Left colon (tissue), 2 donors: ENCODE measurements at regions not wholly inside any gene's neighbourhood (a gene's known extent, or its start where the extent isn't known, plus 50 kb on each side); places are given as distances from the start of the nearest gene placed in this dataset.

Experiments
- ATAC-seq: fragments of 200-7000 bp; cut with Tn5 transposase; one replicate; pipeline ENCODE4 v1.9.1; 2020; ENCODE audit warnings: mild to moderate bottlenecking, moderate library complexity
- DNase-seq, 2 donors: peaks; one replicate each; pipeline ENCODE4 v3.0.0-alpha.2; 2020
- intact Hi-C, 2 donors: fragments of 100-400 bp; cut with DNase I in 1 of 2; cut with micrococcal nuclease in 1 of 2; formaldehyde crosslinking; loops; one replicate each; pipeline versions ENCODE4 v1.11.2 to v1.14.0; 2022; cut with DNase I, micrococcal nuclease
- donor health status: DM: no; HTN: no; CAD: no.
- donor health status: DM: yes; HTN: yes; CAD: no.

GRCh38 chr22:49568751-49569285 lies 258.9 kb downstream of the BRD1 start:
- ATAC-seq, result no peak
- no peak for DNase-seq
- intact Hi-C loops, result no loop called here

DNA sequence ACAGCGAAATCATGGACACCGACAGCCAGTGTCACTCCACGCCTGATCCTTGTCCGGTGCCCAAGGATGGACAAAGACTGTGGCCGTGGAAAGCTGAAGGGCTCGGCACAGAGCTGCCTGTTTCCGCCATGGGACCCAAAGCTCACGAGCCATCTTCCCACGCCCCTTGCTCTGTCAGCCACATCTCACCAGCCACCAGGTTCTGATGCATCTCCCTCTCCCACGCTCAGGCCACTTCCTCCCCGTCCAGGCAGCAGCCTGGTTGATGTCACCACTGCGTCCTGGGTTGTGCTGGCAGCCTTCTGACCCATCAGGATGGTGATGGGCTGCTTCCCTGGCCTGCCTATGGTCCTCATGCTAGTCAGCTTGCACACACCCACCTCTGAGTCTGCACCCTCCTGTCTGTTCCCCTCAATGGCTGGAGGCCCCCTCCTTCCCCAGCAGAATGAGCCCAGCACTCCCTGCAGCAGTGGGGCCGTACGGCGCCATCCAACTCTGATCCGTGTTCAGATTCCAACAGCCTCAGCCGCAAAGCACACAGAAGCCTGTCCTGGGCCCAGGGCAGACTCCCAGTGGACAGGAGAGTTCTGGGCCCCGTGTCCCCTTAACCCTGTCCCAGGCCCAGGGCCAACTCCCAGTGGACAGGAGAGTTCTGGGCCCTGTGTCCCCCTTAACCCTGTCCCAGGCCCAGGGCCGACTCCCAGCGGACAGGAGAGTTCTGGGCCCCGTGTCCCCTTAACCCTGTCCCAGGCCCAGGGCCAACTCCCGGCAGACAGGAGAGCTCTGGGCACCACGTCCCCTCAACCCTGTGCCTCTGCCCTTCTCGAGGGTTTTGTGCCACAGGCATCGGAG lies 259.5 kb downstream of the BRD1 start:
- intact Hi-C loops, result no loop called here
- DNase-seq (no peak), ATAC-seq (no peak)

GRCh38 chr22:49566693-49567092 lies 261.0 kb downstream of the BRD1 start:
- intact Hi-C loops, result no loop called here
- no peak for DNase-seq

DNA sequence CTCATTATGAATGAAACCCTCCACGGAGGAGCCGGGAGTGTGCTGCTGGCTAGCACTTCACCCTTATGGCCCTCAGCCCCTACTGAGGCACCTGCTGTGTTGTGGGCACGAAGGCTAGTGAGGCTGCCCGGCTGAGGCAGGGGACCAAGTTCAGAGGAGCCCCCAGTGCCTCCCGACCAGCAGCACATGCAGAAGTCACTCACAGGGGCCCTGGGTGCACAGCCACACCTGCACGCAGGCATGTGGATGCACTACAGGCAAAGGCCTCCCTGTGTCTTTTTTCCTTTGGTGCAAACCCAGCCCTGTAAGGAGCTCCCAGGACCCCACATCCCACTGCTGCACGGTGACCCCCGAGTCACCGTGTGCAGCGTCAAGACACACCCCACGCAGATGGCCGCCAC lies 261.5 kb downstream of the BRD1 start:
- no peak for ATAC-seq
- no peak for DNase-seq
- intact Hi-C loops, result no loop called here

More at GRCh38 chr22:49566693-49567092, 261.0 kb downstream of the BRD1 start:
- no peak for ATAC-seq

GRCh38 chr22:49565516-49565855 lies 262.2 kb downstream of the BRD1 start:
- DNase-seq, result no peak
- ATAC-seq, result no peak
- intact Hi-C loops, result no loop called here

- no peak for DNase-seq
- no peak for ATAC-seq
- intact Hi-C loops, result no loop called here
These were observed 262.8 kb downstream of the BRD1 start for GRCh38 chr22:49564666-49565515.

DNA sequence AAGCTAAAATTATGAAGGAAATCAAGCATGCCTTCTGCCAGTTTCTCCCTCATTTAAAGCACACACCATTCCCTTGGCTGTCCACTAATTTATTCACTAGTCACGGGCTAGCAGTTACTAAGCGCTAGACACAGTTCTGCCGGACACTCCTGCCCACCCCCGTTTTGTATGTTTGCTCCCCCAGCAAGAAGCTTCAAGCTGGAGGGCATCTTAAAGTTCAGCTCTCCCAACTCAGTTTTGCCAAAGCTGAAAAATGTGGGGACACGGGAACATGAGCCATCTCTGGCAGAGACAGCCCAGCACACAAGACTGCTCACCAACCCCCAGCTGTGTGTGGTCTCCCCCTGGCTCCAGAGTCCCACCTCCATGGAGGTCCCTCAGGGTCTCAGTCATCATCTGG lies 263.6 kb downstream of the BRD1 start:
- intact Hi-C loops, result no loop called here
- ATAC-seq, result no peak
- no peak for DNase-seq

- DNase-seq, result no peak
- intact Hi-C loops, result no loop called here
These were observed 264.9 kb downstream of the BRD1 start for GRCh38 chr22:49562685-49563249.

GRCh38 chr22:49561976-49562375 lies 265.7 kb downstream of the BRD1 start:
- no peak for ATAC-seq
- intact Hi-C loops, result no loop called here
- DNase-seq, result no peak

More at GRCh38 chr22:49562685-49563249, 264.9 kb downstream of the BRD1 start:
- no peak for ATAC-seq

- intact Hi-C loops, result no loop called here
- ATAC-seq, result no peak
- DNase-seq, result no peak
These were observed 266.3 kb downstream of the BRD1 start for GRCh38 chr22:49561338-49561737.

DNA sequence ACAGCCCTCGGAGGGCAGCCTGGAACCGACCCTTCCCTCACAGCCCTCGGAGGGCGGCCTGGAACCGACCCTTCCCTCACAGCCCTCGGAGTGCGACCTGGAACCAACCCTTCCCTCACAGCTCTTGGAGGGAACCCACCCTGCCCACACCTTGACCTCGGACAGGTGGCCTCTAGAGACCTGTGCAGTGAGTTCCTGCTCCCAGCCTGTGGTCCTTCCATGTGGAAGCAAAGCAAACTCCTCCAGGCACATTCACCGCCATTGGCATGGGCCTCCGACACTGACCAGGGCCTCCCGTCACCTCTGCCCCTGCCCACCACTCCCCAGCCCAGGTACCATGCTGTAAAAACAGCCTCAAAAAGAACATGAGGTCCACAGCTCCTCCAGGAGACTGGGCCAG lies 272.1 kb downstream of the BRD1 start:
- no peak for ATAC-seq
- DNase-seq, result no peak
- intact Hi-C loops, result no loop called here

DNA sequence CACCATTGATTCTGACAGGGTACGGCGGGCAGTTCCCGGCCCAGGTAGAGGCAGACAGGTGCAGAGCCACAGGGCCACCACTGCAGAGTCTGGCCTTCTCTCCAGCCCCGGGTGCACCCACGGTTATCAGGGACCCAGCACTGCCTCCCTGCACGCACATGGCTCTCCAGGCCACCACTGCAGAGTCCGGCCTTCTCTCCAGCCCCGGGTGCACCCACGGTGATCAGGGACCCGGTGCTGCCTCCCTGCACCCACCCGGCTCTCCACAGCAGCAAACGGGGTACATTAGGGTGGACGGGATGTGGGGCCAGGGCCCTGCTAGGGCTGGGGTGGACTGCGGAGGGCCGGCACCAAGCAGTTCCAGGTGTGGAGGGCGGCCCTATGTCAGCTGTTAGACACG lies 272.9 kb downstream of the BRD1 start:
- DNase-seq (no peak), ATAC-seq (no peak)
- intact Hi-C loops, result no loop called here

GRCh38 chr22:49554296-49554625 lies 273.4 kb downstream of the BRD1 start:
- ATAC-seq (no peak), DNase-seq (no peak)
- intact Hi-C loops, result no loop called here

DNA sequence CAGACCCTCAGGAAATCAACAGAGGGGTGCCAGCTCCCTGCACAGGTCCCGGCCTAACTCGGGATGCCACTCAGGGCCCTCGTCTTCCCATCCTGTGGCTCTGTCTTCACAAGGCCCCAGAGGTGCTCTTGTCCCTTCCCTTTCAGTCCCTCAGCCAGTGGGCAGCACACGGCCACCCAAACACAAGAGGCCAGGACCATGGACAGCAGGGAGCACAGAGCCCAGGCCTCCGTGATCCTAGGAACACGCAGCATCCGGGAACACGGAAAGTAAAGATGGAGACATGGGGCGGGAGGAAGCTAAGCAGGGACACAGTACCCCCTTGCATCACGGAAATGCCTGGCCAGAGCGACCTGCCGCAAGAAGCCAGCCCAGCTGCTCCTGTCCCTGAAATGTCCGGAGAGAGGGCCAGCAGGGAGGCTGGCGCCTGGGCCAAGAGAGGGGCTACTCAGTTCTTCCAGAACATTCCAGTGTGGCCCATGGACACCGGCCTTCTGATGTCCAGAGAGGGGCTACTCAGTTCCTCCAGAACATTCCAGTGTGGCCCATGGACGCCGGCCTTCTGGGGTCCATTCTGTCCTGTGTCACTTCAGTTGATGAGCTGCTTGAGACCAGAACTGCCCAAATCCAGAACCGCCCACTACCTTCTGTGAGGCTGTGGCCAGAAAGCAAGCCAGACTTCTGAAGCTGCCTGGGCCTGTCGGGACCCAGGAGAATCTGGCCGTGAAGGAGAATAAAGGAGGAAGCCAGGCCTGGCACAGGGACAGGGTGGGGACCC lies 274.0 kb downstream of the BRD1 start:
- ATAC-seq, result no peak
- no peak for DNase-seq
- intact Hi-C loops, result no loop called here

DNA sequence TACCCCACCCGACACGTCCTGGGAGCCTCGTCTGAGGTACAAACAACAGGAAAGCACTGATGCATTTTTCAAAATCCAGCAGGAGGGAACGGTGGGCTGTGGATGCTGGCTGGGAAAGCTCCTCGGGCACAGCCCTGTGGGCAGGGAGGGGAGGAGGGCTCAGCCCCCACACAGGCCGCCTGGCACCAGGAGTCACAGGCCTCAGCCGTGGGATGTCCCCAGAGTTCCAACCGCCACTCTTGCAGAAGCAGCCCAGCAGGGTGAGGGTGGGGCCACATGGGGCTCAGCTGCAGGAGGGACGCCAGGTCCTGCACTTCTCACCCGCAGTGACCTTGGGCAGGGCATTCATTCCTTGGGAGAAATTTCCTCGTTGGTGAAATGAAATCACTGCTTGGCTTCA lies 274.6 kb downstream of the BRD1 start:
- ATAC-seq, result no peak
- DNase-seq, result no peak
- intact Hi-C loops, result no loop called here

- intact Hi-C loops, result no loop called here
- DNase-seq (no peak), ATAC-seq (no peak)
These were observed 275.6 kb downstream of the BRD1 start for GRCh38 chr22:49551897-49552614.

DNA sequence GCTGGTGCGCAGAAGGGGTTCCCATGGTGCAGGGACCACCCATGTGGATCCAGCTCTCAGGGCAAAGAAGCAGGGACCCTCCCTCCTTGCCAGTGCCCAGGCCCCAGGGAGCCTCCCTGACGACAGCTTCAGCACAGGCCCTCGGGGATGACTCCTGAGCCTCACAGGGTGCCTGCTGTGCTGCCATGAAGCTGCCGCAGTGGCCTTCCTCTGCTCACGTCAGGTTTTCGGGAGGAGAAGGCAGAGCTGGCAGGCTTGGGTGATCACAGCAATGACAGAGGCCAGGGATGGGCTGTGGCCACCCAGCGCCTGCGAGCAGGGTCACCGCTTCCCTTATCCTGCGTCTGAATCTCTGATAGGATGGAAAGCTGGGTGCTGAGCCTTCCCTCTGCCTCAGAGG lies 276.2 kb downstream of the BRD1 start:
- intact Hi-C loops, result no loop called here
- DNase-seq (no peak), ATAC-seq (no peak)

DNA sequence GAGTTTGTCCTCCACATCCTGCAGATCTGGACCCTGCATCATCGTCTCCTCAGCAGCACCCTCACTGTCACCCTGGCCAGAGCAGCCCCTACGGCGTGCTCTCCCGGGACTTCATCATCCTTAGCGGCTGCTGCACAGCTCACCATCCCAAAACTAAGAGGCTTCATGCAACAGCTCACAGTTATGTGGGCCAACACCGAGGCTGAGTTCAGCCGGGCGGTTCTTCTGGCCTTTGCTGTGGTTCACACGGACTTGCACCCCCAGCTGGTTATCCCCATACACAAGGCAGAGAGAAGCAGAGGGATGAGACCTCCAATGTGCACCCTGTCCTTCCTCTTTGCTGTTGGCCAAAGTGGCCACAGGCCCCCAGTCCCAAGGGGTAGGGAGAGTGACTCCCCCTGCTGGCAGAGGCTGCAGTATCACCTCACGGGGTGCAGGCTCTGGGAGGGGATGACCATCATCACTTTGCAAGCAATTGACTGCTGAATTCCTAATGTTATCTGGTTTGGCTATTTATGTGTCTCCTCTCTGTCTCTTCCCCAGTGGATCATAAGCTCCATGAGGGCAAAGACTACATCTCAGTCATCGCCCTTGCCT lies 276.8 kb downstream of the BRD1 start:
- intact Hi-C loops, result no loop called here
- DNase-seq, result no peak
- no peak for ATAC-seq
